ENCODE measurements at regions not wholly inside any gene's neighbourhood (a gene's known extent, or its start where the extent isn't known, plus 50 kb on each side); places are given as distances from the start of the nearest gene placed in this dataset.

DNA sequence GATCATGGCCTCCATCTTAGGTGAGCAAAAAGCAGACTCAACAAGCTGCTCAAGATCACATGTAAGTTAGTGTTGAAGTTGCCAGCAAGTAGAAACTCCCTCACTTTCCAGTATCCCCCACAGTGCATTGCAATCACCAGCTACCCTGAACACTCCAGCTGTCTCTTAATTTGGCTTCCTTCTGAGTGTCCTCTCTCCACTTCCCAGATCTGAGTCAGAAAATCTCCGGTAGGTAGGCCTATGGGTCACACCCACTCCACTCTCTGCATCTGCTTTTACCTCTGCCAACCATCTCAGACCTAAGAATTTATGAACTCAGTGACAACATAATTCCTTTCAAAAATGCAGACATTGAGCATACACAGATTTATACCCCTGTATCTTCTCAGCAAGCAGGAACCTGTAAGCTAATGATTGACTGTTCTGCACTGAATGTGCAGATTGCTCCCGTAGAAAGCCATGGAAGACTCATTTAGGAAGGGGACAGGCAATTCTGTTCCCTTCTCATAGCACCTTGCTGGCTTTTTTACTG is 656.9 kb downstream of the EPHA4 start:
- H3K4me1 ChIP-seq (ENCODE audit: control insufficient read depth, insufficient read depth, low read length), result no peaks in the 10 kb centered on the region
- H3K4me3 ChIP-seq (ENCODE audit: low read length), result no peak overlapping the region
- no peak overlapping the region for H3K4me2 ChIP-seq (ENCODE audit: low read length)
- H3K9ac ChIP-seq (ENCODE audit: low read depth, low read length), result no peak overlapping the region
- no peaks in the 10 kb centered on the region for H3K36me3 ChIP-seq (ENCODE audit: insufficient read depth, low read length)
- H3K27me3 ChIP-seq (ENCODE audit: control insufficient read depth, insufficient read depth, low read length), result no peaks in the 10 kb centered on the region
- H3K9me3 ChIP-seq (replicated peaks; ENCODE audit: low read length), result no peaks in the 10 kb centered on the region

- no peak overlapping the region for H3K9ac ChIP-seq (ENCODE audit: low read depth, low read length)
- H3K27me3 ChIP-seq (ENCODE audit: control insufficient read depth, insufficient read depth, low read length), result no peaks in the 10 kb centered on the region
- no peaks in the 10 kb centered on the region for H3K36me3 ChIP-seq (ENCODE audit: insufficient read depth, low read length)
- H3K4me3 ChIP-seq (ENCODE audit: low read length), result no peak overlapping the region
- H3K4me1 ChIP-seq (ENCODE audit: control insufficient read depth, insufficient read depth, low read length), result no peaks in the 10 kb centered on the region
- no peaks in the 10 kb centered on the region for H3K9me3 ChIP-seq (replicated peaks; ENCODE audit: low read length)
- no peak overlapping the region for H3K4me2 ChIP-seq (ENCODE audit: low read length)
Observed at GRCh38 chr2:220916931-220917330, 655.2 kb downstream of the EPHA4 start.

DNA sequence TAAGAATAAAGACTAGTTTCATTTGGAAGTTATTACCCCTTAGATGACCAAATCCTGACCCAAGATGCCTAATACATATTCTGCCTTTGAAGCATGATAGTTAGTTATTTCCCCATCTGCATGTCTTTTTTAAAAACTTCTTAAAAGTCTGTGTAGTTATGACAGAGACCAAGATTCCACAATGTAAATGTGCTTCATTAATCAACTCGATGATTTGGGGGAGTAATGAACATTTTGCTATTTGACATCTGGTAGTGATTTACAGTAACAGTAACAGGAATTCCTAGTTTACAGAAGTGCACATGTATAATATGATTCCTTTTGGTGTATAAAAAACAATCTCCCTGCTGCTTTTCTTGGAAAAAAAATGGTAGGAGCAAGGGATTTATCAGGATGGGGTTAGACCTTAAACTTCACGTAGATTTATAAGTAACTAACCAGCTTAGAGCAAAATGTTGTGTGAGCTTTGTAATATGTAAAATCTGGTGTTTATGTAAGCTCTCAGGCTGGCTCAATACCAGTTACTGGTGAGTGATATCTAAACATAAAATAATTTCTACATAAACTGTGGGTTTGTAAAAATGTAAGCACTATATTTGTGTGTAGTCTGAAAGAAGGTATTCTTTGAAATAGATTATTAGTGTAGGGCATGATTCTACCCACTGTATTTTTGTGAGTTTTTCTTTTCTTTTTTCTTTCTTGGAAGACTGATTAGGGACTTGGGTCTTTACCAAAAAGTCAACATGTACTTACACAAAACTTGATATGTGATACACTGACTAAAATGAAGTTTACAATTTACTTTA is 641.6 kb downstream of the EPHA4 start:
- H3K9ac ChIP-seq (ENCODE audit: low read depth, low read length), result no peak overlapping the region
- no peaks in the 10 kb centered on the region for H3K4me1 ChIP-seq (ENCODE audit: control insufficient read depth, insufficient read depth, low read length)
- H3K36me3 ChIP-seq (ENCODE audit: insufficient read depth, low read length), result no peaks in the 10 kb centered on the region
- no peaks in the 10 kb centered on the region for H3K9me3 ChIP-seq (replicated peaks; ENCODE audit: low read length)
- no peak overlapping the region for H3K4me2 ChIP-seq (ENCODE audit: low read length)
- no peaks in the 10 kb centered on the region for H3K27me3 ChIP-seq (ENCODE audit: control insufficient read depth, insufficient read depth, low read length)
- no peak overlapping the region for H3K4me3 ChIP-seq (ENCODE audit: low read length)

DNA sequence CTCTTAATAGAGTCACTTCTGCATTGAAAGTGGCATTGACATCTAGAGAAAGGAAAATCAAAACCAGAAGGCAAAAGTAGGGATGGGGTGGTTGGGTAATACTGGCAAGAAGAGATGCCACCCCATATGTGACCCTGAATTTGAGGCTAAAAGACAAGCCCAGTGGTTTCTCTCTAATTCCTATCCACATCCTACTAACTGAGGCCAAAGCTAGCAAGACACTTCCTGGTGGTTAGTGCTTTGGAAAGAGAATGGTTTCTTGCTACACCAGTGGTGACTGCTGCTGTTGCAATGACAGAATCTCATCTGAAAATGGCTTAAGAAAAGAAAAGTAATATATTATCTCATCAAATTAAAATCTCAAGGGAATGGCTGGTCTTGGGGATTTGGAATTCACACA is 640.6 kb downstream of the EPHA4 start:
- Histone ChIP-seq H3K4me3 (ENCODE audit: low read length) (no peak overlapping the region), H3K9me3 (replicated peaks; ENCODE audit: low read length) (no peaks in the 10 kb centered on the region), H3K36me3 (ENCODE audit: insufficient read depth, low read length) (no peaks in the 10 kb centered on the region), H3K27me3 (ENCODE audit: control insufficient read depth, insufficient read depth, low read length) (no peaks in the 10 kb centered on the region), H3K4me1 (ENCODE audit: control insufficient read depth, insufficient read depth, low read length) (no peaks in the 10 kb centered on the region), H3K9ac (ENCODE audit: low read depth, low read length) (no peak overlapping the region), H3K4me2 (ENCODE audit: low read length) (no peak overlapping the region)

- no peaks in the 10 kb centered on the region for H3K9me3 ChIP-seq (replicated peaks; ENCODE audit: low read length)
- no peaks in the 10 kb centered on the region for H3K36me3 ChIP-seq (ENCODE audit: insufficient read depth, low read length)
- H3K4me1 ChIP-seq (ENCODE audit: control insufficient read depth, insufficient read depth, low read length), result no peaks in the 10 kb centered on the region
Observed at GRCh38 chr2:220932041-220932440, 640.1 kb downstream of the EPHA4 start.

DNA sequence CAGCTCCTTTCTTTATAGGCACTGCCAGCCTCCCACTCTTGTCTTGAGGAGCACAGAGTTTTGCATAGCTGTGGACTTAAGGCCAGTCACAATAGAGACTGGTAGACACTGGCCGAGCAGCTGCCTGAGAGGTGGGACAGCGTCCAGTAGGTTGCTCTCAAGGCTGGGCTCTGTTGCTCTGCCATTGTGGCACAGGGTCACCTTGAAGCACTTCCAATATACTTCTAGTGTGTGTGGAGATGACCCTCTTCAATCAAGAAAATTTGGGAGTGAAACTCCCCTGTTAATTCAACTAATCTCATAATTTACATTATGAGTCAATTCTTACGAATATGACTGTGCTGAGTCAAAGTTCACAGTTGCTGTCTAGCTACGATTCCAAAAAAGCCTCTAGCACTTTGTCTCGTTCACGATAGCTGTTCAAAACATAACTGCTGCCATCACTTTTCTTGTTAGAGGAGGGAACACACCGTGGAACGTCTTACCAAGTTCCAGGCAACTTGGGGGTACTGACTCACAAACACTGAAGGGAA is 636.2 kb downstream of the EPHA4 start:
- H3K4me1 ChIP-seq (ENCODE audit: control insufficient read depth, insufficient read depth, low read length), result no peaks in the 10 kb centered on the region
- no peak overlapping the region for H3K4me2 ChIP-seq (ENCODE audit: low read length)
- H3K4me3 ChIP-seq (ENCODE audit: low read length), result no peak overlapping the region
- H3K36me3 ChIP-seq (ENCODE audit: insufficient read depth, low read length), result no peaks in the 10 kb centered on the region
- H3K9me3 ChIP-seq (replicated peaks; ENCODE audit: low read length), result no peaks in the 10 kb centered on the region
- no peaks in the 10 kb centered on the region for H3K27me3 ChIP-seq (ENCODE audit: control insufficient read depth, insufficient read depth, low read length)
- H3K9ac ChIP-seq (ENCODE audit: low read depth, low read length), result no peak overlapping the region

More at GRCh38 chr2:220932041-220932440, 640.1 kb downstream of the EPHA4 start:
- no peak overlapping the region for H3K4me2 ChIP-seq (ENCODE audit: low read length)
- no peak overlapping the region for H3K4me3 ChIP-seq (ENCODE audit: low read length)
- no peaks in the 10 kb centered on the region for H3K27me3 ChIP-seq (ENCODE audit: control insufficient read depth, insufficient read depth, low read length)
- H3K9ac ChIP-seq (ENCODE audit: low read depth, low read length), result no peak overlapping the region

DNA sequence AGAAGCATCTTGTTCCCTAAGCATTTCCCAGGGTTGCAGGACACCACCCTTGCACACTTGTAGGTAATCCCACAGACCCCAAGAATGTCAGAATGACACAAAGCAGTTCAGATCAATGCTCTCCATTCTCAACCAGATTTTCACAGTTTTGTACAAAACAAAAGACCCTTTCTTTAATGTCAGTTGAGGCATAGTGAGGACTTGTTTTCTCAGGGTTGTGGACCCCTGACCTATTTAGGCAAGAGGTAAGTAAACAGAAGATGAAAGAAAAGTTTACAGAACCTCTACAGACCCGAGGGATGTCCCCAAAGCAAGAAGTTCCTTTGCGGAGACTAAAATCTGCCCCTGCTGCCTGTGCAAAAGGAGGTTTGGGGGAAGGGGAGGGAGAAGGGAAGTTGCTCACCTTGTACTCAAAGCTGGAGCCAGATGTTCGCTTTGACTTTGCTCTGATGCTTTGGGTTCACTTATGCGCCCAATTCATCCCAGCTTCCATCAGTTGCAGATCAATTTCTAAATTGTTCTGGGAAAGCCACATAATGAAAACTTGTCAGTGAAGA is 635.4 kb downstream of the EPHA4 start:
- no peak overlapping the region for H3K9ac ChIP-seq (ENCODE audit: low read depth, low read length)

GRCh38 chr2:220937245-220937644 is 634.9 kb downstream of the EPHA4 start:
- H3K4me3 ChIP-seq (ENCODE audit: low read length), result no peak overlapping the region
- no peaks in the 10 kb centered on the region for H3K4me1 ChIP-seq (ENCODE audit: control insufficient read depth, insufficient read depth, low read length)
- H3K9ac ChIP-seq (ENCODE audit: low read depth, low read length), result no peak overlapping the region
- H3K9me3 ChIP-seq (replicated peaks; ENCODE audit: low read length), result no peaks in the 10 kb centered on the region
- no peaks in the 10 kb centered on the region for H3K27me3 ChIP-seq (ENCODE audit: control insufficient read depth, insufficient read depth, low read length)
- no peaks in the 10 kb centered on the region for H3K36me3 ChIP-seq (ENCODE audit: insufficient read depth, low read length)
- no peak overlapping the region for H3K4me2 ChIP-seq (ENCODE audit: low read length)

More for the DNA sequence above, 635.4 kb downstream of the EPHA4 start:
- no peaks in the 10 kb centered on the region for H3K9me3 ChIP-seq (replicated peaks; ENCODE audit: low read length)
- no peak overlapping the region for H3K4me2 ChIP-seq (ENCODE audit: low read length)
- H3K36me3 ChIP-seq (ENCODE audit: insufficient read depth, low read length), result no peaks in the 10 kb centered on the region
- no peak overlapping the region for H3K4me3 ChIP-seq (ENCODE audit: low read length)
- H3K27me3 ChIP-seq (ENCODE audit: control insufficient read depth, insufficient read depth, low read length), result no peaks in the 10 kb centered on the region
- no peaks in the 10 kb centered on the region for H3K4me1 ChIP-seq (ENCODE audit: control insufficient read depth, insufficient read depth, low read length)

GRCh38 chr2:220940646-220941045 is 631.5 kb downstream of the EPHA4 start:
- Histone ChIP-seq H3K4me2 (ENCODE audit: low read length) (no peak overlapping the region), H3K9me3 (replicated peaks; ENCODE audit: low read length) (no peaks in the 10 kb centered on the region), H3K36me3 (ENCODE audit: insufficient read depth, low read length) (no peaks in the 10 kb centered on the region), H3K4me3 (ENCODE audit: low read length) (no peak overlapping the region), H3K27me3 (ENCODE audit: control insufficient read depth, insufficient read depth, low read length) (no peaks in the 10 kb centered on the region), H3K9ac (ENCODE audit: low read depth, low read length) (no peak overlapping the region), H3K4me1 (ENCODE audit: control insufficient read depth, insufficient read depth, low read length) (no peaks in the 10 kb centered on the region)

GRCh38 chr2:220941683-220942082 is 630.4 kb downstream of the EPHA4 start:
- Histone ChIP-seq H3K9ac (ENCODE audit: low read depth, low read length) (no peak overlapping the region), H3K4me2 (ENCODE audit: low read length) (no peak overlapping the region), H3K4me3 (ENCODE audit: low read length) (no peak overlapping the region), H3K27me3 (ENCODE audit: control insufficient read depth, insufficient read depth, low read length) (no peaks in the 10 kb centered on the region), H3K4me1 (ENCODE audit: control insufficient read depth, insufficient read depth, low read length) (no peaks in the 10 kb centered on the region), H3K9me3 (replicated peaks; ENCODE audit: low read length) (no peaks in the 10 kb centered on the region), H3K36me3 (ENCODE audit: insufficient read depth, low read length) (no peaks in the 10 kb centered on the region)

GRCh38 chr2:220946552-220946951 is 625.6 kb downstream of the EPHA4 start:
- Histone ChIP-seq H3K4me2 (ENCODE audit: low read length) (no peak overlapping the region), H3K9me3 (replicated peaks; ENCODE audit: low read length) (no peaks in the 10 kb centered on the region), H3K9ac (ENCODE audit: low read depth, low read length) (no peak overlapping the region), H3K4me3 (ENCODE audit: low read length) (no peak overlapping the region), H3K27me3 (ENCODE audit: control insufficient read depth, insufficient read depth, low read length) (no peaks in the 10 kb centered on the region), H3K4me1 (ENCODE audit: control insufficient read depth, insufficient read depth, low read length) (no peaks in the 10 kb centered on the region), H3K36me3 (ENCODE audit: insufficient read depth, low read length) (no peaks in the 10 kb centered on the region)
